ENCODE measurements at regions not wholly inside any gene's neighbourhood (a gene's known extent, or its start where the extent isn't known, plus 50 kb on each side); places are given as distances from the start of the nearest gene placed in this dataset.

GRCh38 chr10:111131168-111131799 lies 54.5 kb downstream of the ADRA2A start:
- no peak for ATAC-seq

- ATAC-seq, result no peak
Measured at GRCh38 chr10:111137007-111137406, 60.2 kb downstream of the ADRA2A start.

- ATAC-seq, result no peak
Measured at GRCh38 chr10:111137587-111137986, 60.8 kb downstream of the ADRA2A start.

- ATAC-seq, result no peak
Measured at GRCh38 chr10:111138544-111138943, 61.7 kb downstream of the ADRA2A start.

- no peak for ATAC-seq
Measured at GRCh38 chr10:111139567-111139966, 62.7 kb downstream of the ADRA2A start.

GRCh38 chr10:111142092-111142768 lies 65.4 kb downstream of the ADRA2A start:
- no peak for ATAC-seq

GRCh38 chr10:111146025-111146640 lies 69.3 kb downstream of the ADRA2A start:
- ATAC-seq, result no peak

GRCh38 chr10:111148025-111148424 lies 71.2 kb downstream of the ADRA2A start:
- no peak for ATAC-seq

- no peak for ATAC-seq
Measured at GRCh38 chr10:111148440-111148839, 71.6 kb downstream of the ADRA2A start.

- ATAC-seq, result no peak
Measured at GRCh38 chr10:111150691-111151090, 73.9 kb downstream of the ADRA2A start.

GRCh38 chr10:111151595-111152307 lies 74.9 kb downstream of the ADRA2A start:
- no peak for ATAC-seq

GRCh38 chr10:111156754-111157153 lies 79.9 kb downstream of the ADRA2A start:
- ATAC-seq, result no peak

GRCh38 chr10:111158595-111158994 lies 81.8 kb downstream of the ADRA2A start:
- no peak for ATAC-seq

GRCh38 chr10:111161109-111161874 lies 84.5 kb downstream of the ADRA2A start:
- ATAC-seq, result no peak

GRCh38 chr10:111171183-111171582 lies 94.4 kb downstream of the ADRA2A start:
- ATAC-seq, result no peak

GRCh38 chr10:111175787-111176186 lies 99.0 kb downstream of the ADRA2A start:
- ATAC-seq, result no peak

GRCh38 chr10:111177379-111177778 lies 100.5 kb downstream of the ADRA2A start:
- ATAC-seq, result no peak

- ATAC-seq, result no peak
Measured at GRCh38 chr10:111179514-111179913, 102.7 kb downstream of the ADRA2A start.

GRCh38 chr10:111186358-111186757 lies 109.5 kb downstream of the ADRA2A start:
- ATAC-seq, result no peak

GRCh38 chr10:111187096-111187495 lies 110.3 kb downstream of the ADRA2A start:
- ATAC-seq, result no peak

- no peak for ATAC-seq
Measured at GRCh38 chr10:111199587-111199986, 122.8 kb downstream of the ADRA2A start.

GRCh38 chr10:111200505-111201186 lies 123.8 kb downstream of the ADRA2A start:
- no peak for ATAC-seq
